DOHH2 (cell line): ENCODE measurements at regions not wholly inside any gene's neighbourhood (a gene's known extent, or its start where the extent isn't known, plus 50 kb on each side); places are given as distances from the start of the nearest gene placed in this dataset.

Experiments
- H3F3A ChIP-seq: fragments of 200-600 bp; sonication (generic), shearing (Covaris generic); 2 replicates; pipeline ENCODE4 v1.6.0; 2016; ENCODE audit warnings: antibody characterized with exemption, mild to moderate bottlenecking; ENCODE audit not compliant: control insufficient read depth, insufficient read depth
- H3K27ac ChIP-seq: fragments of 200-600 bp; sonication (generic); 2 replicates; pipeline ENCODE4 v1.5.1; 2014; ENCODE audit warnings: low read depth, mild to moderate bottlenecking, low read length, moderate library complexity
- H3K27me3 ChIP-seq: fragments of 200-600 bp; sonication (generic); 2 replicates; pipeline ENCODE4 v1.6.1; 2014; ENCODE audit warnings: mild to moderate bottlenecking, low read length, mixed read lengths; ENCODE audit not compliant: control insufficient read depth
- H3K36me3 ChIP-seq: fragments of 200-600 bp; sonication (generic); 2 replicates; pipeline ENCODE4 v1.6.1; 2014; ENCODE audit warnings: mild to moderate bottlenecking, low read length, moderate library complexity, mixed read lengths; ENCODE audit not compliant: control insufficient read depth
- H3K4me1 ChIP-seq: fragments of 200-600 bp; sonication (generic); 2 replicates; pipeline ENCODE4 v1.6.1; 2014; ENCODE audit warnings: mild to moderate bottlenecking, low read length, mixed read lengths; ENCODE audit not compliant: control insufficient read depth
- H3K4me2 ChIP-seq: fragments of 200-600 bp; sonication (generic); 2 replicates; pipeline ENCODE4 v1.6.0; 2014; ENCODE audit warnings: mild to moderate bottlenecking, low read length, moderate library complexity
- H3K4me3 ChIP-seq: fragments of 200-600 bp; sonication (generic); 2 replicates; pipeline ENCODE4 v1.5.1; 2014; ENCODE audit warnings: mild to moderate bottlenecking, low read length, mixed read lengths
- H3K79me2 ChIP-seq: fragments of 200-600 bp; sonication (generic); 2 replicates; pipeline ENCODE4 v1.6.1; 2014; ENCODE audit warnings: mild to moderate bottlenecking, low read length, mixed read lengths; ENCODE audit not compliant: control insufficient read depth
- H3K9me2 ChIP-seq: fragments of 200-600 bp; sonication (generic); replicated peaks from 2 replicates; pipeline ENCODE4 v1.6.1; 2014; ENCODE audit warnings: mild to moderate bottlenecking, low read length, mixed read lengths; ENCODE audit not compliant: control insufficient read depth
- H3K9me3 ChIP-seq: fragments of 200-600 bp; sonication (generic); 2 replicates; pipeline ENCODE4 v1.6.1; 2014; ENCODE audit warnings: antibody characterized with exemption, low read length, mixed read lengths; ENCODE audit not compliant: control insufficient read depth, insufficient read depth
- H4K20me1 ChIP-seq: fragments of 200-600 bp; sonication (generic); 2 replicates; pipeline ENCODE4 v1.6.0; 2014; ENCODE audit warnings: low read depth, mild to moderate bottlenecking, antibody characterized with exemption, low read length, moderate library complexity; ENCODE audit not compliant: control insufficient read depth, insufficient read depth
- EZH2phosphoT487 ChIP-seq: fragments of 200-600 bp; sonication (generic); IDR thresholded peaks from 2 replicates; pipeline ENCODE4 v1.6.1; 2017; ENCODE audit warnings: borderline replicate concordance, mild to moderate bottlenecking, antibody characterized with exemption, low read length, moderate library complexity, mixed read lengths
- TF ChIP-seq, protein P1 (sequence below): fragments of 200-600 bp; sonication (generic); IDR thresholded peaks from one replicate; pipeline ENCODE4 v1.5.1; 2014; ENCODE audit warnings: antibody characterized with exemption, mild to moderate bottlenecking, low read depth, low read length; ENCODE audit not compliant: poor library complexity, severe bottlenecking

GRCh38 chr7:81300753-81301152 is 381.9 kb upstream of the SEMA3C start:
- H3F3A ChIP-seq: no peaks in the 10 kb centered on the region
- H3K27me3 ChIP-seq: no peaks in the 10 kb centered on the region
- no peak overlapping the region for H3K4me3 ChIP-seq
- H3K79me2 ChIP-seq: no peaks in the 10 kb centered on the region
- no peak overlapping the region for H3K27ac ChIP-seq
- H3K4me1 ChIP-seq: no peaks in the 10 kb centered on the region
- H4K20me1 ChIP-seq: no peaks in the 10 kb centered on the region
- no peaks in the 10 kb centered on the region for H3K9me3 ChIP-seq
- no peak for TF ChIP-seq EZH2phosphoT487
- TF ChIP-seq, protein P1, sequence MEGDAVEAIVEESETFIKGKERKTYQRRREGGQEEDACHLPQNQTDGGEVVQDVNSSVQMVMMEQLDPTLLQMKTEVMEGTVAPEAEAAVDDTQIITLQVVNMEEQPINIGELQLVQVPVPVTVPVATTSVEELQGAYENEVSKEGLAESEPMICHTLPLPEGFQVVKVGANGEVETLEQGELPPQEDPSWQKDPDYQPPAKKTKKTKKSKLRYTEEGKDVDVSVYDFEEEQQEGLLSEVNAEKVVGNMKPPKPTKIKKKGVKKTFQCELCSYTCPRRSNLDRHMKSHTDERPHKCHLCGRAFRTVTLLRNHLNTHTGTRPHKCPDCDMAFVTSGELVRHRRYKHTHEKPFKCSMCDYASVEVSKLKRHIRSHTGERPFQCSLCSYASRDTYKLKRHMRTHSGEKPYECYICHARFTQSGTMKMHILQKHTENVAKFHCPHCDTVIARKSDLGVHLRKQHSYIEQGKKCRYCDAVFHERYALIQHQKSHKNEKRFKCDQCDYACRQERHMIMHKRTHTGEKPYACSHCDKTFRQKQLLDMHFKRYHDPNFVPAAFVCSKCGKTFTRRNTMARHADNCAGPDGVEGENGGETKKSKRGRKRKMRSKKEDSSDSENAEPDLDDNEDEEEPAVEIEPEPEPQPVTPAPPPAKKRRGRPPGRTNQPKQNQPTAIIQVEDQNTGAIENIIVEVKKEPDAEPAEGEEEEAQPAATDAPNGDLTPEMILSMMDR: no peak
- no peak overlapping the region for H3K4me2 ChIP-seq
- H3K9me2 ChIP-seq: no peaks in the 10 kb centered on the region
- no peaks in the 10 kb centered on the region for H3K36me3 ChIP-seq

GRCh38 chr7:81299711-81300110 is 380.9 kb upstream of the SEMA3C start:
- Histone ChIP-seq H3K27ac (no peak overlapping the region), H3K79me2 (no peaks in the 10 kb centered on the region), H3K27me3 (no peaks in the 10 kb centered on the region), H3K4me1 (no peaks in the 10 kb centered on the region), H3K9me3 (no peaks in the 10 kb centered on the region), H4K20me1 (no peaks in the 10 kb centered on the region), H3K9me2 (no peaks in the 10 kb centered on the region), H3K4me2 (no peak overlapping the region), H3K4me3 (no peak overlapping the region), H3F3A (no peaks in the 10 kb centered on the region), H3K36me3 (no peaks in the 10 kb centered on the region)
- no peak for TF ChIP-seq EZH2phosphoT487

- Histone ChIP-seq H3F3A (no peaks in the 10 kb centered on the region), H3K27ac (no peak overlapping the region), H3K79me2 (no peaks in the 10 kb centered on the region), H3K36me3 (no peaks in the 10 kb centered on the region), H3K27me3 (no peaks in the 10 kb centered on the region), H3K4me3 (no peak overlapping the region), H3K4me1 (no peaks in the 10 kb centered on the region), H3K9me3 (no peaks in the 10 kb centered on the region), H3K9me2 (no peaks in the 10 kb centered on the region), H3K4me2 (no peak overlapping the region), H4K20me1 (no peaks in the 10 kb centered on the region)
- no peak for TF ChIP-seq EZH2phosphoT487
- TF ChIP-seq, protein P1: no peak
These were observed 380.3 kb upstream of the SEMA3C start for GRCh38 chr7:81298951-81299666.

DNA sequence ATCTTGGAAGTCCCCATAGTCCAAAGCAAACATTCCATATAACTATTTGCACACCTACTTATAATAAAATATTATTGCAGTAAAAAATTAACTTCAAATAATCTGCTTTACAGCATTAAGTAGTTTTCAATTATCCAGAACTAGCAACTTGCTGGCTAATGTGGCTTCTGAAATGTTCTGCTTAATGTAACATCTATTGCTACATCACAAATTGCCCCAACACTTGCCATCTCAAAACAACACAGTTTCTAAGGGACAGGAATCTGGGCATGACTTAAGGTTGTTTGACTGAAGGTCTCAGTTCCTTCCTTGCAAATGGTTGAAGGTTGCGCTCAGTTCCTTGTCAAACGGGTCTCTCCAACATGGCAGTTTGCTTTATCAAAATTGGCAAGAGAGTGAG is 378.5 kb upstream of the SEMA3C start:
- Histone ChIP-seq H4K20me1 (no peaks in the 10 kb centered on the region), H3K4me1 (no peaks in the 10 kb centered on the region), H3K79me2 (no peaks in the 10 kb centered on the region), H3K9me2 (no peaks in the 10 kb centered on the region), H3K4me3 (no peak overlapping the region), H3K27me3 (no peaks in the 10 kb centered on the region), H3F3A (no peaks in the 10 kb centered on the region), H3K36me3 (no peaks in the 10 kb centered on the region), H3K9me3 (no peaks in the 10 kb centered on the region), H3K4me2 (no peak overlapping the region), H3K27ac (no peak overlapping the region)
- no peak for TF ChIP-seq EZH2phosphoT487
- TF ChIP-seq, protein P1: no peak
